ENCODE measurements at regions not wholly inside any gene's neighbourhood (a gene's known extent, or its start where the extent isn't known, plus 50 kb on each side); places are given as distances from the start of the nearest gene placed in this dataset.

- Mint-ChIP-seq H3K27ac (no peak overlapping the region), H3K36me3 (ENCODE audit: low read depth) (no peaks in the 10 kb centered on the region), H3K9me3 (no peaks in the 10 kb centered on the region), H3K4me1 (ENCODE audit: low read depth) (peaks cover 20% of the 10 kb centered on the region), H3K27me3 (ENCODE audit: low read depth) (no peaks in the 10 kb centered on the region), H3K4me3 (no peak overlapping the region)
Observed at GRCh38 chr21:43364261-43364510, 62.7 kb downstream of the SIK1 start.

GRCh38 chr21:43363506-43364260 is 63.2 kb downstream of the SIK1 start:
- no peaks in the 10 kb centered on the region for H3K27me3 Mint-ChIP-seq (ENCODE audit: low read depth)

GRCh38 chr21:43362915-43363314 is 64.0 kb downstream of the SIK1 start:
- H3K27me3 Mint-ChIP-seq (ENCODE audit: low read depth) = no peaks in the 10 kb centered on the region
- H3K4me1 Mint-ChIP-seq (ENCODE audit: low read depth) = peaks cover 22% of the 10 kb centered on the region
- no peaks in the 10 kb centered on the region for H3K36me3 Mint-ChIP-seq (ENCODE audit: low read depth)
- peak overlapping the region; percentile 78 for H3K4me3 Mint-ChIP-seq
- peak overlapping the region; percentile 96 for H3K27ac Mint-ChIP-seq
- H3K9me3 Mint-ChIP-seq = no peaks in the 10 kb centered on the region

More at GRCh38 chr21:43363506-43364260, 63.2 kb downstream of the SIK1 start:
- no peaks in the 10 kb centered on the region for H3K9me3 Mint-ChIP-seq
- H3K27ac Mint-ChIP-seq = no peak overlapping the region
- peaks cover 20% of the 10 kb centered on the region for H3K4me1 Mint-ChIP-seq (ENCODE audit: low read depth)
- H3K4me3 Mint-ChIP-seq = no peak overlapping the region
- H3K36me3 Mint-ChIP-seq (ENCODE audit: low read depth) = no peaks in the 10 kb centered on the region

GRCh38 chr21:43362321-43362791 is 64.6 kb downstream of the SIK1 start:
- Mint-ChIP-seq H3K27me3 (ENCODE audit: low read depth) (no peaks in the 10 kb centered on the region), H3K9me3 (no peaks in the 10 kb centered on the region), H3K4me3 (peak overlapping the region; percentile 78), H3K27ac (peak overlapping the region; percentile 96), H3K36me3 (ENCODE audit: low read depth) (no peaks in the 10 kb centered on the region), H3K4me1 (ENCODE audit: low read depth) (peaks cover 22% of the 10 kb centered on the region)

GRCh38 chr21:43361493-43362296 is 65.2 kb downstream of the SIK1 start:
- H3K4me1 Mint-ChIP-seq (ENCODE audit: low read depth) = peaks cover 22% of the 10 kb centered on the region
- peak overlapping the region; percentile 78 for H3K4me3 Mint-ChIP-seq
- H3K36me3 Mint-ChIP-seq (ENCODE audit: low read depth) = no peaks in the 10 kb centered on the region
- no peaks in the 10 kb centered on the region for H3K9me3 Mint-ChIP-seq
- H3K27ac Mint-ChIP-seq = peak overlapping the region; percentile 96
- no peaks in the 10 kb centered on the region for H3K27me3 Mint-ChIP-seq (ENCODE audit: low read depth)

- Mint-ChIP-seq H3K9me3 (no peaks in the 10 kb centered on the region), H3K27me3 (ENCODE audit: low read depth) (no peaks in the 10 kb centered on the region), H3K4me3 (peak overlapping the region; percentile 78), H3K36me3 (ENCODE audit: low read depth) (no peaks in the 10 kb centered on the region), H3K27ac (peak overlapping the region; percentile 86), H3K4me1 (ENCODE audit: low read depth) (peaks cover 22% of the 10 kb centered on the region)
Observed at GRCh38 chr21:43361127-43361492, 65.8 kb downstream of the SIK1 start.

- H3K4me1 Mint-ChIP-seq (ENCODE audit: low read depth) = peaks cover 22% of the 10 kb centered on the region
- H3K4me3 Mint-ChIP-seq = peak overlapping the region; percentile 78
- H3K27me3 Mint-ChIP-seq (ENCODE audit: low read depth) = no peaks in the 10 kb centered on the region
- no peaks in the 10 kb centered on the region for H3K9me3 Mint-ChIP-seq
- no peaks in the 10 kb centered on the region for H3K36me3 Mint-ChIP-seq (ENCODE audit: low read depth)
- peak overlapping the region; percentile 86 for H3K27ac Mint-ChIP-seq
Observed at GRCh38 chr21:43360441-43361126, 66.3 kb downstream of the SIK1 start.

GRCh38 chr21:43358940-43359822 is 67.8 kb downstream of the SIK1 start:
- H3K27me3 Mint-ChIP-seq (ENCODE audit: low read depth) = no peaks in the 10 kb centered on the region
- no peaks in the 10 kb centered on the region for H3K9me3 Mint-ChIP-seq
- H3K4me1 Mint-ChIP-seq (ENCODE audit: low read depth) = peaks cover 30% of the 10 kb centered on the region
- H3K4me3 Mint-ChIP-seq = no peak overlapping the region
- H3K27ac Mint-ChIP-seq = no peak overlapping the region
- no peaks in the 10 kb centered on the region for H3K36me3 Mint-ChIP-seq (ENCODE audit: low read depth)

GRCh38 chr21:43357715-43358430 is 69.1 kb downstream of the SIK1 start:
- Mint-ChIP-seq H3K4me3 (no peak overlapping the region), H3K27me3 (ENCODE audit: low read depth) (no peaks in the 10 kb centered on the region), H3K4me1 (ENCODE audit: low read depth) (peaks cover 33% of the 10 kb centered on the region), H3K27ac (no peak overlapping the region), H3K9me3 (peaks cover 3% of the 10 kb centered on the region), H3K36me3 (ENCODE audit: low read depth) (no peaks in the 10 kb centered on the region)

GRCh38 chr21:43355925-43356289 is 71.0 kb downstream of the SIK1 start:
- peaks cover 4% of the 10 kb centered on the region for H3K9me3 Mint-ChIP-seq
- H3K4me3 Mint-ChIP-seq = no peak overlapping the region
- H3K36me3 Mint-ChIP-seq (ENCODE audit: low read depth) = no peaks in the 10 kb centered on the region

GRCh38 chr21:43355266-43355924 is 71.5 kb downstream of the SIK1 start:
- Mint-ChIP-seq H3K36me3 (ENCODE audit: low read depth) (no peaks in the 10 kb centered on the region), H3K9me3 (peaks cover 4% of the 10 kb centered on the region), H3K27ac (peak overlapping the region; percentile 64), H3K27me3 (ENCODE audit: low read depth) (no peaks in the 10 kb centered on the region), H3K4me3 (no peak overlapping the region), H3K4me1 (ENCODE audit: low read depth) (peaks cover 27% of the 10 kb centered on the region)

More at GRCh38 chr21:43355925-43356289, 71.0 kb downstream of the SIK1 start:
- no peaks in the 10 kb centered on the region for H3K27me3 Mint-ChIP-seq (ENCODE audit: low read depth)
- peaks cover 29% of the 10 kb centered on the region for H3K4me1 Mint-ChIP-seq (ENCODE audit: low read depth)
- no peak overlapping the region for H3K27ac Mint-ChIP-seq

GRCh38 chr21:43354666-43355065 is 72.3 kb downstream of the SIK1 start:
- Mint-ChIP-seq H3K27me3 (ENCODE audit: low read depth) (no peaks in the 10 kb centered on the region), H3K4me3 (no peak overlapping the region), H3K27ac (peak overlapping the region; percentile 65)

GRCh38 chr21:43354026-43354420 is 72.9 kb downstream of the SIK1 start:
- Mint-ChIP-seq H3K9me3 (peaks cover 4% of the 10 kb centered on the region), H3K27ac (no peak overlapping the region), H3K4me3 (no peak overlapping the region), H3K27me3 (ENCODE audit: low read depth) (no peaks in the 10 kb centered on the region), H3K36me3 (ENCODE audit: low read depth) (no peaks in the 10 kb centered on the region), H3K4me1 (ENCODE audit: low read depth) (peaks cover 27% of the 10 kb centered on the region)

More at GRCh38 chr21:43354666-43355065, 72.3 kb downstream of the SIK1 start:
- no peaks in the 10 kb centered on the region for H3K36me3 Mint-ChIP-seq (ENCODE audit: low read depth)
- peaks cover 27% of the 10 kb centered on the region for H3K4me1 Mint-ChIP-seq (ENCODE audit: low read depth)
- H3K9me3 Mint-ChIP-seq = peaks cover 4% of the 10 kb centered on the region
